MCF 10A (cell line): ENCODE measurements at regions not wholly inside any gene's neighbourhood (a gene's known extent, or its start where the extent isn't known, plus 50 kb on each side); places are given as distances from the start of the nearest gene placed in this dataset.
"Not testable (repeated sequence)": the region's sequence is repeated elsewhere in the genome, so short reads cannot be mapped to it uniquely, and the experiment has no call there.

ENCODE experiments used
- BruUV-seq: library from RNA; stranded (reverse); fragments of 400-500 nt; replicated peaks from 2 replicates; lab custom pipeline; 2021; lab: Mats Ljungman, UMichigan
- CTCF ChIA-PET: fragments of 300-600 bp; sonication (Branson Sonifier 250); formaldehyde crosslinking; extraction: SDS; loops from one replicate; lab custom pipeline; 2021; ENCODE audit warnings: antibody characterized with exemption, inconsistent platforms; lab: Yijun Ruan, JAX
- POLR2A ChIA-PET: fragments of 300-600, 350-650 bp; sonication (Branson Sonifier 250); formaldehyde crosslinking; extraction: SDS; loops from one replicate; lab custom pipeline; 2020; ENCODE audit warnings: antibody characterized with exemption, inconsistent platforms; lab: Yijun Ruan, JAX
- DNase-seq: peaks from one replicate; pipeline ENCODE4 v3.0.0-alpha.2; 2018; ENCODE audit not compliant: unreplicated experiment
- H3K27ac Mint-ChIP-seq: one replicate; pipeline ENCODE4 v1.8.0; 2022; ENCODE audit warnings: mild to moderate bottlenecking, low read depth, mixed read lengths; ENCODE audit not compliant: unreplicated experiment
- H3K27me3 Mint-ChIP-seq: one replicate; pipeline ENCODE4 v1.8.0; 2022; ENCODE audit warnings: mixed read lengths; ENCODE audit not compliant: insufficient read depth, unreplicated experiment
- H3K36me3 Mint-ChIP-seq: one replicate; pipeline ENCODE4 v1.8.0; 2022; ENCODE audit warnings: mild to moderate bottlenecking, moderate library complexity, mixed read lengths; ENCODE audit not compliant: insufficient read depth, unreplicated experiment
- H3K4me1 Mint-ChIP-seq: one replicate; pipeline ENCODE4 v1.8.0; 2022; ENCODE audit warnings: mixed read lengths; ENCODE audit not compliant: insufficient read depth, unreplicated experiment
- H3K4me3 Mint-ChIP-seq: one replicate; pipeline ENCODE4 v1.8.0; 2022; ENCODE audit warnings: mild to moderate bottlenecking, moderate library complexity, mixed read lengths; ENCODE audit not compliant: unreplicated experiment
- H3K9me3 Mint-ChIP-seq: one replicate; pipeline ENCODE4 v1.8.0; 2022; ENCODE audit warnings: mixed read lengths; ENCODE audit not compliant: unreplicated experiment
- CTCF ChIP-seq: fragments of 200-600 bp; IDR thresholded peaks from one replicate; pipeline ENCODE4 v1.8.0; 2022; ENCODE audit warnings: antibody characterized with exemption, mild to moderate bottlenecking; ENCODE audit not compliant: unreplicated experiment
- intact Hi-C: fragments of 100-400 bp; cut with micrococcal nuclease; formaldehyde crosslinking; loops from 2 replicates; pipeline ENCODE4 v1.14.1; 2022

- no peak for TF ChIP-seq CTCF
- Mint-ChIP-seq H3K4me3 (no peak overlapping the region), H3K27me3 (no peaks in the 10 kb centered on the region), H3K4me1 (peaks cover 26% of the 10 kb centered on the region), H3K27ac (no peak overlapping the region), H3K9me3 (no peaks in the 10 kb centered on the region), H3K36me3 (no peaks in the 10 kb centered on the region)
- no TSS peak for BruUV-seq
- CTCF ChIA-PET, result interaction anchor here (2.6 kb wide), 1 partner anchor 312 kb away, joined by 17 read pairs; no protein-coding TSS in a partner anchor
- POLR2A ChIA-PET, result interaction anchor here (0.8 kb wide), 1 partner anchor 315 kb away, joined by 3 read pairs; the partner anchor contains the start of gene BAMBI
- no peak for DNase-seq
- intact Hi-C loops, result loop anchor here (5.0 kb wide), 1 partner anchor 69 kb away; no protein-coding TSS in a partner anchor
Observed at GRCh38 chr10:28993056-28993455, 295.8 kb upstream of the LYZL1 start.

- ChIA-PET CTCF (no interaction called here), POLR2A (interaction anchor here (0.8 kb wide), 1 partner anchor 316 kb away, joined by 3 read pairs; the partner anchor contains the start of gene BAMBI)
- Mint-ChIP-seq H3K36me3 (no peaks in the 10 kb centered on the region), H3K4me3 (no peak overlapping the region), H3K9me3 (no peaks in the 10 kb centered on the region), H3K4me1 (peaks cover 21% of the 10 kb centered on the region), H3K27me3 (no peaks in the 10 kb centered on the region), H3K27ac (no peak overlapping the region)
- intact Hi-C loops, result loop anchor here (5.0 kb wide), 1 partner anchor 68 kb away; no protein-coding TSS in a partner anchor
- BruUV-seq, result no TSS peak
- DNase-seq, result no peak
- no peak for TF ChIP-seq CTCF
Observed at GRCh38 chr10:28993861-28994260, 295.0 kb upstream of the LYZL1 start.

GRCh38 chr10:28994802-28995201 lies 294.1 kb upstream of the LYZL1 start:
- POLR2A ChIA-PET, H3K36me3 Mint-ChIP-seq, H3K27ac Mint-ChIP-seq, H3K27me3 Mint-ChIP-seq, H3K9me3 Mint-ChIP-seq, H3K4me3 Mint-ChIP-seq, BruUV-seq, CTCF ChIA-PET: not testable (repeated sequence)
- intact Hi-C loops, result loop anchor here (5.0 kb wide), 1 partner anchor 67 kb away; no protein-coding TSS in a partner anchor
- peak; percentile 55 for DNase-seq
- peaks cover 21% of the 10 kb centered on the region for H3K4me1 Mint-ChIP-seq

GRCh38 chr10:28995497-28995896 lies 293.4 kb upstream of the LYZL1 start:
- no peak for DNase-seq
- Mint-ChIP-seq H3K4me1 (peaks cover 21% of the 10 kb centered on the region), H3K27ac (no peak overlapping the region), H3K9me3 (no peaks in the 10 kb centered on the region), H3K27me3 (no peaks in the 10 kb centered on the region), H3K4me3 (no peak overlapping the region), H3K36me3 (no peaks in the 10 kb centered on the region)
- intact Hi-C loops, result no loop called here
- BruUV-seq, result no TSS peak
- TF ChIP-seq CTCF, result no peak
- ChIA-PET POLR2A (no interaction called here), CTCF (no interaction called here)
